GM12873 (cell line): ENCODE measurements at regions not wholly inside any gene's neighbourhood (a gene's known extent, or its start where the extent isn't known, plus 50 kb on each side); places are given as distances from the start of the nearest gene placed in this dataset.

Source experiments
- CTCF ChIP-seq: IDR thresholded peaks from 2 replicates; pipeline ENCODE4 v1.5.1; 2012; ENCODE audit warnings: low read depth, mild to moderate bottlenecking, moderate library complexity, low read length, control low read depth; ENCODE audit not compliant: insufficient read depth; ENCODE audit errors: missing control alignments

DNA sequence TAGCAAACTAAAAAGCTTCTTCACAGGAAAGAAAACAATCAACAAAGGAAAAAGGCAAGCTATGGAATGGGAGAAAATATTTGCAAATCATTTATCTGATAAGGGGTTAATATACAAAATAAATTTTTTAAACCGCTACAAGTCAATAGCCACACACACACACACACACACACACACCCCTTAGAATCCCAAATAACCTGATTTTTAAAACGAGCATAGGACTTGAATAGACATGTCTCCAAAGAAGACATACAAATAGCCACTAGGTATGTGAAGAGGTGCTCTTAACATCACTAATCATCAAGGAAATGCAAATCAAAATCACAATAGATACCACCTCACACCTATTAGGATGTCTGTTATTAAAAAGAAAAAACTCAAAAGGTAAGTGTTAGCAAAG, 187.7 kb downstream of the TRIM27 start:
- no peak for TF ChIP-seq CTCF

DNA sequence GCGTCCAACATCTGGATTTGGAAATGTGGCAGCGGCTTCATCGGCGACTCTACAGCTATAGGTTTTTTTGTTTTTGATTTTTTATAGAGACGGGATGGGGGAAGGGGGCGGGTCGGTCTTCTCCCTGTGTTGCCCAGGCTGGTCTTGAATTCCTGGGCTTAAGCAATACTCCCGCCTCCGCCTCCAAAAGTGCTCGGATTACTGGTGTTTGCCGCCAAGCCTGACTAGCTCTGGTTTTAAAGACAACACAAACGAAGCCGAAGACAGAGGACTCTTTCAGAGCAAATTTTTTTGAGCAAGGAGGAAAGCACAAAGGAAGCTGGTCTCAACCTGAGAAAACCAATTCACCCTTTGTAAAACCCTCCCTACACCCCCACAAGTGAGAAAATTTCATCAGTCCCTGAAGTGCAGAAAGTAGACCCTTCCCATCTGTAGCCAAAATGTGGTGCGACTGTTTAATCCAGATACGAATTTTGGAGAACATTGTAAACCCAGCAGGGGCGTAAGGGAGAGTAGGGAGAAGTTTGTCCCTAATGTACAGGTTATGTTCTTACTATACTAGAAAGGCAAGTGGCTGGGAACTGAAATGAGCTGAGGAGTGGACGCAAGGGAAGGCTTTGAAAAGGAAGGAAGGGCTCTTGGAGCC, 185.9 kb downstream of the TRIM27 start:
- TF ChIP-seq CTCF = no peak

GRCh38 chr6:28738396-28738765, 185.4 kb downstream of the TRIM27 start:
- TF ChIP-seq CTCF = no peak

DNA sequence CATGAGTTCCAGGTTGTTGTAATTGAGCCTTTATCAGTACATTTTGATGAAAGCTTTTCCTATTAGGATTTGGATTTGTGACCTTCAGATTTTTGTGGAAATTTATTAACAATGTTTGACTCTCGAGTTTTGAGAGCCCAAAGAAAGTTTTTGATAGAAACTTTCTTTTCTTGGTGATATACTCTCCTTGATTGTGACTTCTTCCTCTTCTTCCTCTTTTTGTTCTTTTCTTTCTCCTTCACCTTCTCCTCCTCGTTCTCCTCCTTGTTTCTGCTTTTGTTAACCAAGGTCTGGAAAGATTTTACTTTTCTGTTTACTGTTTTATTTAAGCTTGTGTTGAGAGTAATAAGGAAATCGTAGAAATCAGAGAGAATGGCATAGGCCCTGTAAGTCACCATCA, 182.4 kb downstream of the TRIM27 start:
- no peak for TF ChIP-seq CTCF

- no peak for TF ChIP-seq CTCF
Observed at GRCh38 chr6:28742668-28743270, 181.0 kb downstream of the TRIM27 start.

DNA sequence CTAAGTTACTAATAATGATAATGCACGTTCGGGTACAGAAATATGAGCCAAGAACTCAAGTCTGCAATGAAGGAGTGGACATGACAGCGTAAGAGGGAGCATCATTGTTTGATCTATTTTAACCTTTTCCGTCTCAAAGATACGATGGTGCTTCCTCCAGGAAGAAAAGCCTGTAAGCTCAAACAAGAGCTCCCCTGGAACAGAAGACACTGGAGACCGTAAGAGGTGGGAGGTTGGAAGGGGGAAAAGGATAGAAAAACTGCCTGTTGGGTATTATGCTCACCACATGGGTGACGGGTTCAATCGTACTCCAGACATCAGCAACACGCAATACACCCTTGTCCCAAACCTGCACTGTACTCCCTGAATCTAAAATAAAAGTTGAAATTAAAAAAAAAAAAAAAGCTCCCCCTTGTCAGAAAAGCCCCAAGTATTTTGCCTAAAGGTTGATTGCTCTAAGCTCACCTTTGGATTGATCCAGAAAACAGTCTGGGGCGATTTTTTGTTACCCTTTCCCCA, 180.5 kb downstream of the TRIM27 start:
- TF ChIP-seq CTCF = no peak

DNA sequence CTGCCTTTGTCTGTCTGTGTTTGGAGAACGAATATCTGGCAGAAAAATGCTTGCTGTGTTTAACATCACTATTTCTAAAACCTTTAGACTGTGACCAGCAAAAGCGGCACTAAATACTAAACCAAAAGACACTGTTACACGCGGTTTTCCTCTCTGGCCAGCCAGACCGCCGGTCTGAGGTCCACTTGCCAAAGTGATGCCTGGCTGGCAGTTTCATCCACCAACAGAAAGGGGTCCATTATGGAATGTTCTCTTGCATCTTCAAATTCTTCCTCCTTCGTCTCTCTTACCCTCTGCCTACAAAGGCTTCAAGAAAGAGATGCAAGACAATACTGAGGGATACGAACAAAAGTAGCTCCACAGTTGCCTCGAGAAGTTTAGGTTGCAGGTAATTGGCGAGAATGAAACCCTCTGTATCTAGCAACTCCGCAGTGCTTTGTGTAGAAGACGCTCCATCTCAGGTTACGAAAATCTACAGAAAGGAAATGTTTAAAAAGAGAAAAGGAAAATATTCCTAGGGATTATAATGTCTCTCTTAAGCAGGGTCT, 176.6 kb downstream of the TRIM27 start:
- no peak for TF ChIP-seq CTCF
